GM21723 (cell line): ENCODE measurements at regions not wholly inside any gene's neighbourhood (a gene's known extent, or its start where the extent isn't known, plus 50 kb on each side); places are given as distances from the start of the nearest gene placed in this dataset.

Experiments used
- ATAC-seq: cut with Tn5 transposase; IDR thresholded peaks from one replicate; pipeline ENCODE4 v1.9.1; 2021; ENCODE audit warnings: mild to moderate bottlenecking, moderate library complexity; ENCODE audit not compliant: unreplicated experiment

DNA sequence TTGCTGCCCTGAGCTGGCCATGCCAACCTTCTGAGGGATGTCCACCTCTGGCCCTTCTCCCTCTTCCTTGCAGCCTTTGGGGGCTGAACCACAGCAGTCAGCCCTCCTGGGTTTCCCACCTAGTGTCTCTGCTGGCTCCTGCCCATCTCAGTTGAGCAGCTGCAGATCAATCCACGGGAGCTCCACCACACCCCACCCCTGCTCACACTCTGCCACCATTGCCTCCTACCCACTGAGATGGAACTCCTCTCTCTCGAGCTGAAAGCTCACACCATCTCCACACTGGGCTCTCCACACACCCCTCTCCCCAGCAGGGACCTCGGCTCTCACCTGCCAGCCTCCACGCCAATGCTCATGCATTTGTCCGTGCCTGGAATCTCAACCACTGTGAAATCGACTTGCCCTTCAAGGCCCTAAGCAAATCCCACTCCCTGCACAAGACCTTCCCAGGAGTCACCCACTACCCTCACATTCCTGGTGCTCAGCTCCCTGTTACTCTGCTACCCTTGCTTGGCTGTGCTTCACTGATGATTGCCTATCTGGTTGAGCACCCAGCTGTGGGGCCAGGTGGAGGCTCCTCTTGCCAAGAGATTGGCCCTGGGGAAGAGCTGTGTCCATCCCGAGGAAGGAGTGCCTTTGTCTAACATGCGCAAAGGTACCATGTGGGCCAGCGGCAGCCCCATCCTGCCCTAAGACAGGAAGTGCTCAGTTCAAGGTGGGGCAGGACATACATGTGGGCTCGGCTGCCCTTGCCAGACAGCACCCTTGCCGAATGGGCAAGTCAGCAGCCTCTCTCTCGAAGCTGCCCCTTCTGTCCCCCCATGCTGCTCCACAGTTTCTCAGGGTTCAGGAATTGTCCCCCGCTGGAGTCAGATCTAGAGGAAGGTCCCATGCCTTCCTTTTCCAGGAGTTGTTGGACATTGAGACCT is 208.7 kb downstream of the CYP26B1 start:
- ATAC-seq: no peak

DNA sequence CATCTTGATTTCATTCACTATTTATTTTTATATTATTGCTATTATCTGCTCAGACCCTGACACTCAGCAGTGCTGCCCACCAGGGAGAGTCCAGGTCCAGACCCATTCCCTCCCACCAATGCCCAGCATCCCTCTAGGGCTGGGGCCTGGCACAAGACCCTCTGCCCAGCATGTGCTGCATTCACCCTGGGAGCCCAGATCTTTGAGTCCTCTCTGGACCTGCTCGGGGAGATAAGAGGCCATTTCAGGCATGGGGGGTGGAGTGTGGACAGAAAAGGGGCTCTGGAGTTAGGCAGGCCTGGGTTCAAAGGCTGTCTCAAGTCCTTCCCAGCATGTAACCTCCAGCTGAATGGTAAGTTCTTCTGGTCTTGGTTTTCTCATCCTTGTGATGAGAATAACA is 209.6 kb downstream of the CYP26B1 start:
- ATAC-seq: no peak

DNA sequence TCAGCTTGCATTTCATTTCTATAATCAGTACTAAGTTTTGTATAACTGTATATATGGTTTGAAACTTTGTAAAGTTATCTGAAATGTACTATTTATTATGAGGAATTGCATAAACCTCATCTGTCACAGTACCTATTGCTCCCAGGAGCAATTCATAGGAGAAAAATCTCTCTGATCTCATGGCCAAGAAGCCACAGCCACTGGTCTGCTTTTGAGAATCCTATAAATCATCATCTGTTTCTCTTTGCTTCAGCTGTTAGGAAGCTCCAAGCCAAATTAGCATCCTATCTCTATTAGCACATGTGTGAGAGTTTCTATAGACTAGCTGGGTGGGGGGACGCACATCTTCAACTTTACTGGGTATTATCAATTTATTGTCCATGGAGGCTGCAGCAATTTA is 210.3 kb downstream of the CYP26B1 start:
- no peak for ATAC-seq

DNA sequence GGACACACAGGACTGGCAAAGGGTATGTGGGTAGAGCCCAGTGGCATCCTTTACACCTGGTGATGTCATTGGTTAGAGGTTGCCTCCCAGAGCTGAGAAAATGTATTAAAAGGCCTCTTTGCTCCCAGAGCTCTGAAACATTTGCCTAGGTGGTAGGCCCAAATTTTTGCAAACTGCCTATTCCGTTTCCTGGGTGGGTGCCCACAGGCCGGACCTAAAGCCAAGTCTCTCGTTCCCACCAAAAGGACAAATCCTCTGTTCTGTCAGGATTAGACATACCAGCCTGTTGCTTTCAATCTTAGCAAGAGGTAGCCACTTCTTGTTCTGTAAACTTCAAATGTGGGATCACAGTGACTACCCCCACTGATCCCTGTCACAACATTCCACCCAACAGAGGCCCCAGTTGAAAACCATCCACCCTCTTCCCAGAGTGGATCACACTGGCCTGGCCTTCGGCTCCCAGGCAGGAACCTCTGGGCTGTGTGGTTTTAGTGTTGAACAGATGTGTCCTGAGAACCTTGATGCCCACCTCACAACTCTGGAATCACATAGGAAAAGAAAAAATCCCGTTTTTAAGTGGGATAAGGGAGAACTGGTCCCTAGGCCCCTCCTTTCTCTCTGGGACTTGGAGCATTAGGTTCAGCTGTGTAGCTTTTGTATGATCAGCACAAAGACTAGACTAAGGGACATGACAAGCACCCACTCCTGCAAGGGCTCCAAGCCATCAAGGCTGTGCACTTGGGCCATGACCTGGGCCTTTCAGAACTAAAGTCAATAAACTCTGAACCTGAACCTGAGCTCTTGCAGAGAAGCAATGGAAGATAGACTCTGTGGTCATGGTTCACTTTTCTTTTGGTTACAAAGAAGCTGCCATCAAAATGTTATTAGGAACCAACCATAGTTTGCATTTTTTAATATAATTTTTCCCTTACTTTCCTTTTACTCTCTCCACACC is 211.3 kb downstream of the CYP26B1 start:
- ATAC-seq: no peak

DNA sequence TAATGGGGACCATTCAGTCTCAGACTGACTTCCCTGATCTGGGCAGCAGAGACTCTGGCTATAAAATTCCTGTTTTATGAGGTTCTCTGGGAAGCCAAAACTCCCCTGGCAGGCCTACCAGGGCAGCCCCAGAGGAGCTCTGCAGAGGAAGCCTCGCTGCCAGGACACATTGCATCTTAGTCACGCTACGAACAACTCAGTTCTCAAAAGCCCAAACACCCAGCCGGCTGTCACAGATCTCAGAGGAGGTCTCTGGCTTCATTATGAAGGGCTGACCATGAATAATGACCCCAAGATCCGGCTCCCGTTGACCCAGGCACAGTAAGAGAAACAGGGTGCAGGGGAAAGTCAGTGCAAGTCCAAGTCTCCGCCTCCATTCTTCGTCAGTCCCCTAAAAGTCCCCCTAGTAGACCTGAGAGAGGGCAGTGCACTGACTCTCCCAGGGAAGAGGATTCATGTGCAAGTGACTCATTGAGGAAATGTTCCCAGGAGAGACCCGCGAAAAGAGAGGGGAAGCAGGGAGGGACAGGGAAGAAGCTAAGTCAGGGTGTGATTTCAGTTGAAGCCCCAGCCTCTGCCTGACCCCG is 212.3 kb downstream of the CYP26B1 start:
- no peak for ATAC-seq

DNA sequence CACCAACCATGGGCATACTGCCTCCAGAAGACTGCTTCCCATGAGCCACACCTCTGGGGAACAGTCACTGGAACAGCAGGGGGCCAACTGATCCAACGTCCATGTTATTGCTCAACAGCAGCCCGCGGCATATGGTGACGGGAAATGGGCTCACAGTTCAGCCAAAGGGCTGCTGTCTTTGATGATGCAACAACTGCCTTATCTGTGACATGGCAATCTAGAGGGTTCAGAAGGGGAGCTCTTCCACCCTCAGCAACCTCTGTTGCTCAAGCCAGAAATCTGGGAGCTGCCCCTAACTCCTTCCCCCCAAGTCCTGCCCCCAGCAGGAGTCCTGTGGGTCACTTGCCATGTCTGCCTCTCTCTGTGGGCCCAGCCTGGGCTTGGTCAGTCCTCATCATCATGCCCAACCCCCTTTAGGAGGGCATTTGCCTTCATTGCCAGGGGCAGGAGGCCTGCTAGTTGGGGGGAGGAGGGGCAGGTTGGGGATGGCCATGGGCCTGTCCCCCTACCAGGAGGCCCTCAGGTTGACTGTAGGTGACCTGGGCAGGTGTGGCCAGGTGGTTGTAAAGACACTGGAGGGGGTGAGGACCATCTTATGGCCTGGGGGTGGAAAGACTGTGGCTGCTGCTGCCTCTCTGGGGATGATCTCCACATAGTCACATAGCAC is 212.9 kb downstream of the CYP26B1 start:
- no peak for ATAC-seq

DNA sequence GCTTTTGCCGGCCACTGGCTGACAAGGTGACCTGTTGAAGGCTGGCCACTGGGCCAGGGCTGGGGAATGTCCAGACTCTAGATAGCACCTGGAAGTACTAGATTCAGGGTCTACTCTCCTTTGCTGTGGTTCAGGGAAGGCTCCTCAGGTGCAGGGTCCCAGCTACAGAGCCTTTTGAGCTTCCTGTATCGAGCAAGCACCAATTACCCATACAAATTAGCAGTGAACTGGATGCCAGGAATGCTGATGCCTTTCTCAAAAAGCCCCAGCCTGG is 213.4 kb downstream of the CYP26B1 start:
- ATAC-seq: no peak

DNA sequence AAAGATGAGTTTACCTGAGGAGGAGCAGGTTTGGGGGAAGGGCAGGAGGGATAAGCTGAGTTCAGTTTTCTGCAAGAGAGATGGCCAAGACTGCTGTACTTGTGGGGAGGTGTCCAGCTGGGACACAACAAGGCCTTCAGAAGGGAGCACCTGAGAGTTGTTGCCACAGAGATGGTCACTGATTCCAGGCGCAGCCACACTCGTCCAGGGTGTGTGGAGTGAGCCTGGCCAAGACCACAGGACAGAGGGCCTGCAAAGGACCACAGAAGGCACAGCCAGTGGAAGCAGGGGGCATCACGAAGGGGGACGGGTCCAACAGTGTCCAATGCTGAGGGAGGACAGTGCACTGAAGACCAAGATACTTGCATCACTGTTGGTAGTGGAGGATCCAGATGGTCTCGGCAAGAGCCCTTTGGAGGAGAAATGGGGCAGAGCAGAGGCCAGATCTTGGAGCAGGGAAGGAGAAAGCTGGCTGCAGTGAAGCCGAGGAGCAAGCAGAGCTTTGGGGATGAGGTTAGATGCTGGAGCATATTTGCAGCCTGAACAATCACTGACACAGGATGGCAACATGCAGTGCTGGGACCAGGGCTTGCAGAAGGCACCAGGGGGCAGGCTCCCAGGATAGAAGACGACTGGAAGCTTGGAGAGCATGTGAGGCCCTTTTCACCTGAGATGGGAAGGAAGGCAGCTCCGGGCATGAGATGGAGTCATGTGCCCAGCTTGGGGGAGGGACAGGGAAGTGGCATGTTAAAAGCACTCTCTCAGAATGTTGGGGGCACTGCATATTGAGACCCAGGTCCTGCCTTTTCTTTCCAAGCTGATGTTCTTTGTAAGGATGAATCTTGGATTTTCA is 214.0 kb downstream of the CYP26B1 start:
- no peak for ATAC-seq

DNA sequence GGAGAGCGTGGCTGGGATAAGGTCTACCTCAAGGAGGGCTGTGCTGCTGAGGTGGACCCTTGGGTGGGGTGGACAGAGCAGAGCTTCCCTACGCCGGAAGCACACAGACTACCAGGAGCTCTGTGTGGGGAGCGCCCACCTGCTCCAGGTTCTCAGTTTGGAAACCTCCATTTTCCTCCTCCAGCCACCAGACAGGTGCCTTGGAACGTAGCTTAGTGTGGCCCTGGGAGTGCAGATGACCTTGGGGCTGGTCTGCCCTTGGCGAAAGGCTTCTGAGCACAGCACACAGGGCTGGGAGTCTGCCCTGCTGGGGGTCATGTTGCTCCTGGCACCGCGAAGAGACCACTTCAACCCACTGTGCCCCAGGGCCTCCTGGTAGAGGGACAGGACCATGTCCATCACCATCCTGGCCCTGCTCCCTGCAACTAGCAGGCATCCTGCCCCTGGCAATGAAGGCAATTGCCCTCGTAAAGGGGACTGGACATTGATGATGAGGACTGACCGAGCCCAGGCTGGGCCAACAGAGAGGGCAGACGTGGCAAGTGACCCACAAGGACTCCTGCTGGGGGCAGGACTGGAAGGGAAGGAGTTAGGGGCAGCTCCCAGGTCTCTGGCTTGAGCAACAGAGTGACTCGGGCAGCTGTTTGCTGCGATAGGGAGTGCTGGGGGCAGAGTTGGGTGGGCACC is 214.7 kb downstream of the CYP26B1 start:
- no peak for ATAC-seq

DNA sequence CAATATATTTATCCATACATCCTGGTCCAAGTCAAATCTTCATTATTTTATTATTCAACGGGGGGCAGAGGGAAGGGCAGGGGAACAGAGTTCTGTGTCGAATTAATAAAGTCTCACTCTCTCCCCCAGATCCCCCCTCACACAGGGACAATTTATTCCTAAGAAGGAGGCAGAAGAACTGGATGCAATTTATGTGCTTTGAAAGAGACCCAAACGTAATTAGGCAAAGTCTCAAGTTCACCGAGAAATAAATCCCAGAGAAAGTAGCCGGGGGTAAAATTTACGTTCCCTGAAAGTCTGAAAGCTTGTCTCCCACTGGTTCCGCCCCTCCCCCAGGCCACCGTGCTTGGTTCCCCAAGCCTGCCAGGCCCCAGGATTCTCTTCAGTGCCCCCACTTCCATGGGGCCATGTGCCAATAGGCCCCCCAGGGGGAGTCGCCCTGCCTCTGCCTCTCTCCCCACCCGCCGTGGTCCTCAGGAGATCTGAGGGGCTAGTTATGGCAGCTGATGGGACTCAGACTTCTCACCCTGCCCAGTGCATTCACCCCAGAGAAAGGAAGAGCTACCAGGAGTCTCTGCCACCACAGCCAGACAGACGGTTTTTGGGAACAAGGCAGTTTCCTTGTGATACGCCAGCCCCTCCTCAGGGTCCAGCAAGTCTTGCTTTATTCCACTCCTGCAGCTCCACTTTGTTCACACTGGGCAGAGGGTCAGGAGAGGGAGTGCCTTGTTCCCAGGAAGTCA is 215.5 kb downstream of the CYP26B1 start:
- ATAC-seq: no peak

DNA sequence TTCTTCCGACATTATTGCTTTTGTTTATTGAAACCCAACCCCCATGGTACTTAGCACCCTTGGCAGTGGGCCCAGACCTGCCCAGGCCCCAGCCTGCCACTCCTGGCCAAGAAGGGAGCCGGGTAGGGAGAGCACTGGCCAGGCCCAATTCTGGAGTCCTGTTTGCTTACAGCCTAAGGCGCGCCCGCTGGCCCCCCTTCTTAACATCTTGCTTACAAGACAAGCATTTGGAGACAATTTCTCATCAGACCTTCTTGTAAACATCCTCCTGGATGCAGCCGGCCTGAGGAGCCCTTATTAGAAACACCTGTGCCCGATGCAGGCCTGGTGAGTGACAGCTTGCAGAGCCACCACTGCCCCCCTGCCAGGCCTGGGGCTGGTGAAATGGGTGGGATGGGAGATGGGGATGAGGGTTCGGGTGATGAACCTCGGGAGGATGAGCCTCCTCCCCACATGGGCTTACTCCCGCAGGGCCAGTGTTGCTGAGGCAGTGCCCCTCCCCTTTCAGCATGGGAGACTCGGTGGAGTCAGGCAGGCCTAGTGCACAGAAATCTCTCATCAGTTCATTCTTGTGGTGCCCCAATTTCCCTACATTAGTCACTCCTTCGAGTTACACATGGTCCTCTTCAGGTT is 217.5 kb downstream of the CYP26B1 start:
- ATAC-seq: no peak

DNA sequence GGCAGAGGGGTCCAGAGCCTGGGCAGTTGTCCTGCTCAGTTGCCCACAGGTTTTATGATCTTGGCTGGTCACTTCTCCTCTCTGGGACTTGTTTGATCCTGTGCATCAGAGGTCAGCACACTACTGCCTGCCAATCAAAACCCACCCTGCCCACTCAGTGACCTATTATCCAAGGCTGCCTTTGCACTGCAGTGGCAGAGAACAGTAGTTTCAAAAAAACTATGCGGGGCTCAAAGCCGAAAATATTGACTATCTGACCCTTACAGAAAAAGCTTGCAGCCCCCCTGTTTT is 218.2 kb downstream of the CYP26B1 start:
- no peak for ATAC-seq

DNA sequence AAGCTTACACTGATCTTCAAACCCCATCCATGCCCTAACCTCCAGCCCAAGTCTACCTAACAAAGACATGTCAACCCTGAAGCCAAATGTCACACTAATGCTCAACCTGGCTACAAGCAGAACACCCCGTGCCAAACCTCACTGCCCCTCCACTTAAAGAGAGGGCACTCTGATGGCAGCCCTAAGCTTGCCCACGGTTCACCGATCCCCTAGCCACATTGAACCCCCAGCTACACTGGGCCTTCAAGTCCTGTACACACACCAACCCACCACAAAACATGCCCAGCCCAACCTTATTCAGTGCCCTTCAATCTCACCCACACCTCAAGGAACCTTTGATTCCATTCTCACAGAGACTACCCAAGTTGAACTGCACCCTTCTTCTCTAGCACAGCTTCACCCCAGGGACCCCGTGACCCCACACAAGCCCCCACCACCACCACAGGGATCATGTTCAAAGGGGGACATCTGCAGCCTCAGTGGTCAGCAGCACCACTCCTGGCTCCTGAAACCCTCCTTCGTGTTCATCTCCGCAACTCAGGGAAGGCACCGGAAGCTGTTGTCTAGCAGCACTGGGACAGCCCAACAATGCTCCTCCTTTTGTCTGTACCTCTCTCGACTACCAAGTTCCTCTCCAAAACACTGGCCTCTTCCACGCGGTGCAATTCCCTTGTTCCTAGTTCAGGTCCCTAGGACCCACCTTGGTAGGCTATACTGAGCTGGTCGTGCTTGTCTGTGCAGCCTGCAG is 218.8 kb downstream of the CYP26B1 start:
- no peak for ATAC-seq

DNA sequence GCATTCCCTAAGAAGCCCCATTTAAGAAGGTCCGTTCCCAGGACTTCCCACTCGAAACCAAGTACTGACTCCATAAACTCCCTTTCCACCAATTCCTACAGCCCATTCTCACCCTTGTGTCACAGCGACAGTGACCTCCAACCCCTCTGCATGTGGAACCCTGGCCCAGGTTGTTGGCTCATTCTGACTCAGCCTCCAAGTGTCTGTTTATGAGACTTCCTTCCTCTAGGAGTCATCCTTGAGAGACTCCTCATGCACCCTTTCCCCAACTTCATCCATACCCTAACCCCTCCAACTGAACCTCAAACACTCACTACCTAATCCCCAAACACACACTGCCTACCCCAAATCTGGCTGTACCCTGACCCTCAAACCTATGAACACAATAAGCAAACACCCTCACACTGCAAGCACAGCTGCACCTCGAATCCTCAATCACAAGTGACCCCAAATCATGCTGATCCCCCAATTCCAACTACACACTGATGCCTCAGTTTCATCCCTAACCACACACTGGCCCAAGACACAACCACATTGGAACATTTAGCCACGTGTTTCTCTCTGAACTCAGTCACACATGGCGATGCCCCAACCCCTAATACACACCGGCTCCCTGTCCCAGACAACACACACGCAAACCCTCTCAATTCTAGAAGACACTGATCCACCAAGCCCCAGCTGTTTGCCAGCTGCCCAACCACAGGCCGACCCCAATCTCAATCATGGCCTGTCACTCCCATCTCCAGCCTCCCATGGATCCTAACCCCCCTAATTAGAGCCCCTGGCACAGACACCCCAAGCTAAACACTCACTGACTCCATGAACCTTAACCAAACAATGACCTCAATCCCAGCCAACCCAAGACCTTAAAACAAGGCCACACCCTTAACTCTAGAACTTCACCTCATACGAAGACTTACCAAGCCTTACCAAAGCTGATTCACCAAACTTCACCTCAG is 219.6 kb downstream of the CYP26B1 start:
- no peak for ATAC-seq

DNA sequence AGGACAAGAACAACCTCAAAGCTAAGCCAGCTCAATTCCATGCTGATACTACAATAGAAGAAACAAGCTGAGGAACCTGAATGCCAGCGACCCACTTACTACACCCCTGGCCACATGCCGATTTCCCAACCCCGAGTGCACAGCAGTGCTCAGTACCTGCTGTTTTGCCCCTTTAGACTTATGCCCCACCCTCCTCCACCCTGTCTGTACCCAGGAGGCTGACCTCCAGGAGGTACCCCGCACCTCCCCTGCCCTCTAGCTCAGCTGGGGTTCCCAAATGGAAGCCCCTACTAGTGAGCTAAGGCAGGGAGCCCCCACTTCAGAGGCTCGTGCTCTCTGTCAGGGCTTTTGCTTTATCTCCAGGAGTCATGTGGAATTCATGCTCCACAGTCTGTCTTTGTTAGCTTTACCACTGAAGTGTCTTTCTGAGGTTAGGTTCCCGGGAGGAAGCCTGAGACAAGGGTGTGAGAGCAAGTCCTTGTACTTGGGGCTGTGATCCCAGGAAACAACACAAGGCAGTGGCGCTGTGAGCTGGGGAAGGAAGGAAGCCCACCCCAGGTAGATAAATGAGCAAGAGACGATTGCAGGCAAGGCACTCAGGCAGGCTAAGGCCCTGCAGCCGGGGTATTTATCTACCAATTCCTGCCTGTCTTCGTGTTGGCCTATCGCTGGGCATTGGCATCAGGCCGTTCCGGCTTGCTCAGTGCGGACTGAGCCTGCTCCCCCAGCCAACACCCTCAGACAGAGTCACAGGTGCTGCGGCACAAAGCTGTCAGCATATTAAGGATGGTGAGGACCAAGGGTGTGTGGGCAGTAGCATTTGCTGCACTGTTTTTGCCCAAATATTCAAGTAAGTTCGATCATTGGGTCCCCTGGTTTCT is 220.5 kb downstream of the CYP26B1 start:
- ATAC-seq: no peak

DNA sequence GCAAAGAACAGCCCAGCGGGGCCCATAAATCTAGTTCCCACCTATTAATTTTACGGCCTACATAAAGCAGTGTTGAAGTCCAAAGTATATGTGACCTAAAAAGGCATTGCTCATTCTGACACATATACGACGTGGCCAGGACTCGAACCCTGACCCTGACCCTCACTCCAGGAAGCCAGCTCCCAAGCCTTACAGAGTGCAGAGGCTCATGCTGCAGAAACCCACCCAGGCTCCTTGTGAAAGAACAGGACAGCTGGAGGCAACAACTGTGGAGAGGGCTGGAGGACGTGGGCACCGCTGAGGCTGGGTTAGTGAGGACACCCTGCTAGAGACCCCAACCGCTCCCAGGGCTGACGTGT is 221.6 kb downstream of the CYP26B1 start:
- ATAC-seq: no peak
